ENCODE measurements at regions not wholly inside any gene's neighbourhood (a gene's known extent, or its start where the extent isn't known, plus 50 kb on each side); places are given as distances from the start of the nearest gene placed in this dataset.

GRCh38 chr5:104189031-104189430 is 626.4 kb upstream of the NUDT12 start:
- ChIA-PET CTCF (interaction anchor here (0.6 kb wide), 1 partner anchor 15 kb away, joined by 4 read pairs; no protein-coding TSS in a partner anchor), POLR2A (interaction anchor here (1.1 kb wide), 1 partner anchor 17 kb away, joined by 3 read pairs; no protein-coding TSS in a partner anchor)
- H3K4me3 Mint-ChIP-seq (ENCODE audit: unreplicated experiment): no peak overlapping the region
- peak; percentile 93 for DNase-seq (ENCODE audit: unreplicated experiment)
- H3K36me3 Mint-ChIP-seq (ENCODE audit: insufficient read depth, unreplicated experiment): peaks cover 13% of the 10 kb centered on the region
- H3K4me1 Mint-ChIP-seq (ENCODE audit: insufficient read depth, unreplicated experiment): peaks cover 19% of the 10 kb centered on the region
- peak overlapping the region; percentile 59 for H3K27ac Mint-ChIP-seq (ENCODE audit: low read depth, unreplicated experiment)
- BruUV-seq (replicated peaks): no TSS peak
- H3K27me3 Mint-ChIP-seq (ENCODE audit: insufficient read depth, unreplicated experiment): no peaks in the 10 kb centered on the region
- intact Hi-C loops (cut with micrococcal nuclease): no loop called here
- no peaks in the 10 kb centered on the region for H3K9me3 Mint-ChIP-seq (ENCODE audit: unreplicated experiment)
- TF ChIP-seq, protein P1, sequence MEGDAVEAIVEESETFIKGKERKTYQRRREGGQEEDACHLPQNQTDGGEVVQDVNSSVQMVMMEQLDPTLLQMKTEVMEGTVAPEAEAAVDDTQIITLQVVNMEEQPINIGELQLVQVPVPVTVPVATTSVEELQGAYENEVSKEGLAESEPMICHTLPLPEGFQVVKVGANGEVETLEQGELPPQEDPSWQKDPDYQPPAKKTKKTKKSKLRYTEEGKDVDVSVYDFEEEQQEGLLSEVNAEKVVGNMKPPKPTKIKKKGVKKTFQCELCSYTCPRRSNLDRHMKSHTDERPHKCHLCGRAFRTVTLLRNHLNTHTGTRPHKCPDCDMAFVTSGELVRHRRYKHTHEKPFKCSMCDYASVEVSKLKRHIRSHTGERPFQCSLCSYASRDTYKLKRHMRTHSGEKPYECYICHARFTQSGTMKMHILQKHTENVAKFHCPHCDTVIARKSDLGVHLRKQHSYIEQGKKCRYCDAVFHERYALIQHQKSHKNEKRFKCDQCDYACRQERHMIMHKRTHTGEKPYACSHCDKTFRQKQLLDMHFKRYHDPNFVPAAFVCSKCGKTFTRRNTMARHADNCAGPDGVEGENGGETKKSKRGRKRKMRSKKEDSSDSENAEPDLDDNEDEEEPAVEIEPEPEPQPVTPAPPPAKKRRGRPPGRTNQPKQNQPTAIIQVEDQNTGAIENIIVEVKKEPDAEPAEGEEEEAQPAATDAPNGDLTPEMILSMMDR (IDR thresholded peaks at IDR 0.05; ENCODE audit: unreplicated experiment): no peak

DNA sequence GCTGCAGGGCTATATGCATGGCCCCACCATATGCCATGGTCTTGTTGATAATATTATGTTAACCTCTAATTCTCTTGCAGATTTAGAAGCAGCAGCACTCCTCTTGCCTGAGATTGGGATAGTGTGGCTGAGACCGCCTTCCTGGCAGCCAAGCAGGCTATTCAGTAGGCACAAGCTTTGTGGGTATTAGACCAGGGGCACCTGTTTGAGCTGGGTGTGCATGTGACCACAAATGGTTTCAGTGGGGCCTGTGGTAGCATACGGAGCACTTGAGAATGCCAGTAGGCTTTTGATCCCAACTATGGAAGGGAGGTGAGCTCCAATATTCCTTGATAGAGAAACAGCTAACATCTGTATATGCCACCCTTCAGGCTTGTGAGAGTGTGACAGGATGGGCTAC is 625.1 kb upstream of the NUDT12 start:
- ChIA-PET CTCF (interaction anchor here (0.6 to 1.5 kb wide), 2 partner anchors 225 to 358 kb away, joined by 3 to 5 read pairs; no protein-coding TSS in a partner anchor), POLR2A (no interaction called here)
- no TSS peak for BruUV-seq (replicated peaks)
- no peak overlapping the region for H3K4me3 Mint-ChIP-seq (ENCODE audit: unreplicated experiment)
- H3K36me3 Mint-ChIP-seq (ENCODE audit: insufficient read depth, unreplicated experiment): peaks cover 13% of the 10 kb centered on the region
- H3K4me1 Mint-ChIP-seq (ENCODE audit: insufficient read depth, unreplicated experiment): peaks cover 19% of the 10 kb centered on the region
- intact Hi-C loops (cut with micrococcal nuclease): no loop called here
- DNase-seq (ENCODE audit: unreplicated experiment): no peak
- TF ChIP-seq, protein P1 (IDR thresholded peaks at IDR 0.05; ENCODE audit: unreplicated experiment): no peak
- H3K27me3 Mint-ChIP-seq (ENCODE audit: insufficient read depth, unreplicated experiment): no peaks in the 10 kb centered on the region
- no peaks in the 10 kb centered on the region for H3K9me3 Mint-ChIP-seq (ENCODE audit: unreplicated experiment)
- H3K27ac Mint-ChIP-seq (ENCODE audit: low read depth, unreplicated experiment): no peak overlapping the region

GRCh38 chr5:104186510-104186909 is 623.9 kb upstream of the NUDT12 start:
- TF ChIP-seq, protein P1 (IDR thresholded peaks at IDR 0.05; ENCODE audit: unreplicated experiment): no peak
- peak overlapping the region; percentile 68 for H3K27ac Mint-ChIP-seq (ENCODE audit: low read depth, unreplicated experiment)
- no TSS peak for BruUV-seq (replicated peaks)
- CTCF ChIA-PET: interaction anchor here (0.5 to 0.7 kb wide), 4 partner anchors 14 to 1908 kb away, joined by 3 to 6 read pairs (median 3); no protein-coding TSS in a partner anchor
- POLR2A ChIA-PET: interaction anchor here (0.6 to 1.0 kb wide), 4 partner anchors 8 to 45 kb away, joined by 3 read pairs; no protein-coding TSS in a partner anchor
- H3K27me3 Mint-ChIP-seq (ENCODE audit: insufficient read depth, unreplicated experiment): no peaks in the 10 kb centered on the region
- H3K4me3 Mint-ChIP-seq (ENCODE audit: unreplicated experiment): no peak overlapping the region
- intact Hi-C loops (cut with micrococcal nuclease): no loop called here
- H3K9me3 Mint-ChIP-seq (ENCODE audit: unreplicated experiment): no peaks in the 10 kb centered on the region
- peaks cover 19% of the 10 kb centered on the region for H3K4me1 Mint-ChIP-seq (ENCODE audit: insufficient read depth, unreplicated experiment)
- peaks cover 13% of the 10 kb centered on the region for H3K36me3 Mint-ChIP-seq (ENCODE audit: insufficient read depth, unreplicated experiment)
- DNase-seq (ENCODE audit: unreplicated experiment): no peak

- POLR2A ChIA-PET: interaction anchor here (0.6 to 1.0 kb wide), 5 partner anchors 8 to 1122 kb away, joined by 3 read pairs; no protein-coding TSS in a partner anchor
- peak; percentile 99 for DNase-seq (ENCODE audit: unreplicated experiment)
- Mint-ChIP-seq H3K9me3 (ENCODE audit: unreplicated experiment) (no peaks in the 10 kb centered on the region), H3K36me3 (ENCODE audit: insufficient read depth, unreplicated experiment) (peaks cover 13% of the 10 kb centered on the region), H3K4me1 (ENCODE audit: insufficient read depth, unreplicated experiment) (peaks cover 19% of the 10 kb centered on the region), H3K27me3 (ENCODE audit: insufficient read depth, unreplicated experiment) (no peaks in the 10 kb centered on the region), H3K27ac (ENCODE audit: low read depth, unreplicated experiment) (peak overlapping the region; percentile 68), H3K4me3 (ENCODE audit: unreplicated experiment) (no peak overlapping the region)
- TF ChIP-seq, protein P1 (IDR thresholded peaks at IDR 0.05; ENCODE audit: unreplicated experiment): no peak
- intact Hi-C loops (cut with micrococcal nuclease): no loop called here
- CTCF ChIA-PET: interaction anchor here (0.6 to 0.7 kb wide), 3 partner anchors 14 to 473 kb away, joined by 3 to 6 read pairs (median 3); no protein-coding TSS in a partner anchor
- BruUV-seq (replicated peaks): no TSS peak
These were observed 623.5 kb upstream of the NUDT12 start for GRCh38 chr5:104186100-104186499.

All from MCF 10A (cell line).